Hematopoietic multipotent progenitor cell treated with erythropoietin and hydrocortisone succinate and interleukin-3 and kit ligand, for 4 days (in vitro differentiated cells): ENCODE measurements at regions not wholly inside any gene's neighbourhood (a gene's known extent, or its start where the extent isn't known, plus 50 kb on each side); places are given as distances from the start of the nearest gene placed in this dataset.

Experiments used
- DNase-seq: peaks from one replicate; pipeline ENCODE4 v3.0.0-alpha.2; 2015

- no peak for DNase-seq
Observed at GRCh38 chr4:59936566-59936965, 1263.6 kb upstream of the ADGRL3 start.

GRCh38 chr4:59938166-59938565 lies 1262.0 kb upstream of the ADGRL3 start:
- no peak for DNase-seq

GRCh38 chr4:59945277-59945676 lies 1254.8 kb upstream of the ADGRL3 start:
- no peak for DNase-seq

GRCh38 chr4:59945716-59946115 lies 1254.4 kb upstream of the ADGRL3 start:
- no peak for DNase-seq

DNA sequence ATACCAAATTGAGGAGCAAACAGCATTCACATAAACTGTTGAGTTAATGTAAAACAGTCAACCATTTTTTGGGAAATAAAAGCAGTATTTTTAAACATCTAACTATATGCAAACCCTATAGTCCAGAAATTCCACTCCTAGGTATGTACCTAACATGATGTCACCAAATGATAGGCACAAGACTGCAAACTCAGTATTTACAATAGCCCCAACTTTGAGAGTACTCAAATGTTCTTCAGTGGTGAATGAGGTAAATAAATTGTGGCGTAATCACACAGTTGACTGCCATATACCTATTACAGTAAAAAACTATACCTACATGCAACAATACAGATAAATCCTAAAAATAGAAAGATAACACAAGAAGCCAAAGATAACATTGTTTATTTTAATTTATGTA lies 1243.8 kb upstream of the ADGRL3 start:
- DNase-seq: no peak

- DNase-seq: no peak
Observed at GRCh38 chr4:59960143-59960542, 1240.0 kb upstream of the ADGRL3 start.

GRCh38 chr4:59966758-59967157 lies 1233.4 kb upstream of the ADGRL3 start:
- no peak for DNase-seq

GRCh38 chr4:59968796-59969195 lies 1231.3 kb upstream of the ADGRL3 start:
- no peak for DNase-seq

- DNase-seq: no peak
Observed at GRCh38 chr4:59969909-59970308, 1230.2 kb upstream of the ADGRL3 start.

DNA sequence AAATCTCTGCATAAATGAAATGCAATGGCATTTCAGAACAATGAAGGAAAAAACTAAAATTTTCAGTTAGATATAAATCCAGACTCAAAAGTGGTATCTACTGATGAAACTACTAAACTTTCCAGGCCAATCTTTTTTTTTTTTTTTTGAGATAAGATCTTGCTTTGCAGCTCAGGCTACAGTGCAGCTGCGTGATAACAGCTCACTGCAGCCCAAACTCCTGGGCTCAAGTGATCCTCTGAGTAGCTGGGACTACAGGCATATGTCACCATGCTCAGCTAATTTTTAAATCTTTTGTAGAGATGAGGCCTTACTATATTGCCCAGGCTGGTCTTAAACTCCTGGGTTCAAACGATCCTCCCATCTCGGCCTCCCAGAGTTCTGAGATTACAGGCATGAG lies 1228.2 kb upstream of the ADGRL3 start:
- no peak for DNase-seq

- no peak for DNase-seq
Observed at GRCh38 chr4:59973492-59973891, 1226.6 kb upstream of the ADGRL3 start.

GRCh38 chr4:59979061-59979460 lies 1221.1 kb upstream of the ADGRL3 start:
- DNase-seq: no peak

- no peak for DNase-seq
Observed at GRCh38 chr4:59983852-59984251, 1216.3 kb upstream of the ADGRL3 start.

GRCh38 chr4:59987289-59987688 lies 1212.8 kb upstream of the ADGRL3 start:
- no peak for DNase-seq

- peak; percentile 10 for DNase-seq
Observed at GRCh38 chr4:59994118-59994517, 1206.0 kb upstream of the ADGRL3 start.

DNA sequence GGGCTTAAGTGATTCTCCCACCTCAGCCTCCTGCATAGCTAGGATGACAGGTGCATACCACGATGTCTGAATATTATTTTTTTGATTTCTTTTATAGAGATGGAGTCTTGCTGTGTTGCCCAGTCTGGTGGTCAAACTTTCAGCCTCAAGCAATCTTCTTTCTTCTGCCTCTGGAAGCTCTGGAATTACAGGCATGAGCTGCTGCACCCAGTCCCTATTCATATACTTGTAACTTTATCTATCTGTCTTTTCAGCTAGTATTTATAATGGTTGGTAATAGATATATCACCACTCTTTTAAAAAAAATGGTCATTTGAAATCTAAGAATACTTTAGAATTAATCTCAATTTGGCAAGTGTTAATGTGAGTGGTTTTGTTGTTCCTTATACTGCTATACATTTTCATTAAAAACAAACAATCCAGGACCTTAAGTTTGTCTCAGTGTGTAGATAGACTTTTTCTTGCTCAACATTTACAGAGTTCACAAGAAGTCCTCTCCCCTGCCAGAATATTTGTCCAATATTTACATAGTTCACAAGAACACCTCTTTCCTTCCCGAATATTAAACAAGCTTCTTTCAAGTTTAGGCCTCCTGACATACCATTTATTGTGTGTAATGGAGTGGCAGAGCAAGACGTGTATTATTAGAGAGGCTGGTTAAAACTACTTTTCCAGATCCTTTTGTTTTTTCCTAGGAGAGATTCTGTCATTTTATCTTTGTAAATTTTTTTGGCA lies 1197.4 kb upstream of the ADGRL3 start:
- DNase-seq: no peak

DNA sequence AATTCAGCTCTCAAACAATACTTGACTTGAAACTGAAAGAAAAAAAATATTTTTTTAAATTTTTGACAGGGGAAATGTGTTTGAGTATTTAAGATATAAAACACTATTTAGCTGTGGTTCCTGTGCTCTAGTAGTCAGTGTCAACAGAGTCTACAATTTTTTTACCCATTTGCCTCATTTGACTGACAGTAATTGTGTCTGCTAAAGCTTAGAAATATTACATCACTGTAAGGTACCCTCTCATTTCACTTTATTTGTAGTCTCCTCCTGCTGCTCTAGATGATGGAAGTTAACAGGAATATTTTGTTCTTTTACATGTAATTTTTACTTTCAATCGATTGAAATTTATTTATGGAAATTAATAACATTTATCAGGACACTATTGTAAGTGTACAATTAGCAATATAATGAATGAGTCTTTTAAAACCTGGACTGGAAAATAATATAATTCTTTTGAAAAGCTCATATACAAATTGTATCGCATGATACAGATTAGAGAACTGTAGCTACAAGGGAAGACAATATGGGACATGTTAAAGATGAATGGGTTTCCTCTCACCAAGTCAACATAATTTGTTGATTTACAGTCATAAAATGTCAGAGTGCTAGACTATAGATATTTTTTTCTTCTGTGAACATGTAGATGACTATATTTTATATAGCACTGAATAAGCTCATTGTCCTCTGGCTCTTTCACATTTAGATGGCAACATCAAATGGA lies 1186.5 kb upstream of the ADGRL3 start:
- no peak for DNase-seq

DNA sequence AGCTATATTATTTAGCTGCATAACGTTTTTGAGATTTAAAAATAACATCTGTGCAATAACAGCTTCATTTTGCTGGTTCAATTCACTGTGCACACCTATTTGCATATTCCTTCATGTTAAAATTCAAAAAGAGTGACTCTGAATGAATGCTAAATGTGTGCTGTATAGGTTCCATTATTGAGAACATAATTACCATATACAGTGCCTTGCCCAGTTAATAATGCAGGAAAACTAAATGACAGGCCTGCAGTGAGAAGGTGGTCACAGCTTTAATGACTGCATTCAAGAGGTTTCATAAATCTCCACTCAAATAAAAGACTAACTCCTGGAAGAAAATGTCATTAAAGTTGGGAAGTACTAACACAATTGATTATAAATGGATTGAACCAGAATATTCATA lies 1183.2 kb upstream of the ADGRL3 start:
- no peak for DNase-seq

- DNase-seq: no peak
Observed at GRCh38 chr4:60019180-60019579, 1180.9 kb upstream of the ADGRL3 start.

GRCh38 chr4:60019946-60020345 lies 1180.2 kb upstream of the ADGRL3 start:
- DNase-seq: no peak

GRCh38 chr4:60020389-60020788 lies 1179.7 kb upstream of the ADGRL3 start:
- DNase-seq: no peak

- no peak for DNase-seq
Observed at GRCh38 chr4:60033826-60034225, 1166.3 kb upstream of the ADGRL3 start.

- DNase-seq: no peak
Observed at GRCh38 chr4:60034361-60034760, 1165.8 kb upstream of the ADGRL3 start.

DNA sequence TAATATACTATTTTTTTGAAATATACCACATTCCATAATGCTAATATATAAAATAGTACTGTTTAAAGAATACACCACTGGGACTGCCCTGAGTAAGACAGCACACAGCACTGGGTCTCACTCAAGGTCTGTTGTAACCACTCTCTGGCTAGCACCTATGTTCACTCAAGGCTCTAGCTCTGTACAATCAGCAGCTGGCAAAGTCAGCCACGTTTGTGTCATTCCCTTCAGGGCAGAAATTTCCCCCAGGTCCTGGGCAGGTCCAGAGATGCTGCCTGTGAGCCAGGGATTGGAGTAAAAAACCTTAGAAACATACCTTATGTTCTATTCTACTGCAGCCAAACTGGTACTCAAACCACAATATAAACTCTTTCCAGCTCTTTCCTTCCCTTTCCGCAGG lies 1160.2 kb upstream of the ADGRL3 start:
- DNase-seq: no peak

- no peak for DNase-seq
Observed at GRCh38 chr4:60042231-60042652, 1157.9 kb upstream of the ADGRL3 start.
